ENCODE measurements at regions not wholly inside any gene's neighbourhood (a gene's known extent, or its start where the extent isn't known, plus 50 kb on each side); places are given as distances from the start of the nearest gene placed in this dataset.
"Not testable (repeated sequence)": the region's sequence is repeated elsewhere in the genome, so short reads cannot be mapped to it uniquely, and the experiment has no call there.

DNA sequence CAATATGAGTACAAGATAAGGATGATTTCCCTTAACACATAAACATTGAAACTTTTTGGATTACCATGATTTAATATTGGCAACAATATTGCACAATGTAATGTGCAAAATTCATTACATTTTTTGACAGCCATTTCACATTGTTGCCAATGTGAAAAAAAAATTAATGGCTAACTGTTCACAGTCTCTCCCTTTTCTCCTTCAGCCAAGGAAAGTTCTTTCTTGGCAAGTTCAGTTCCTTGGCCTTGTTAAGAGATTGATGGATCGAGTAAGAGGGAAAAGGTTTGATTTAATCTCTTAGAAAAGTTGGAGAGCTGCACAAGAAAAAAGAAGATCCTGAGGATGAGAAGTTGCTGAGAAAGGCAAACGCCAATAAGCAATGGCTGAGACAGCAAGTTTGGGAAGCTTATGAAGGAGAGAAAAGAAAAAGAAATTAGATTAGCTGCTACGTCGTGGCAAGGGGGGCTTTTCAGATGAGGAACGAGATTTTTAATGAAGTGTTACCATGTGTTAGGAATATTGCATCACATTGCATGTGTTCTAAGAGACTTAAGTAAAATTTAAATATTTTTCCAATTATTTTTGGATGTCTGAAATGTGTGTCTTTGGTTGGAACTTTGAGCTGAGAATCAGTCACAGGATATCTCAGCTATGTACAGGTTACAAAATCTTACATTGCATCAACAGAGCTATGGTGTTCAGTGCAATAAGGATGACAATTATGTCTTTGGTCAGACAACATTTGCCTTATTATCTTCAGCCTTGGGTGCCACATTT, 61.4 kb upstream of the ZNF280D start:
- ATAC-seq (ENCODE audit: insufficient read depth, low FRiP score): no peak
- DNase-seq: peak; percentile 72 to 97 (median 96)
- TF ChIP-seq, protein P1, sequence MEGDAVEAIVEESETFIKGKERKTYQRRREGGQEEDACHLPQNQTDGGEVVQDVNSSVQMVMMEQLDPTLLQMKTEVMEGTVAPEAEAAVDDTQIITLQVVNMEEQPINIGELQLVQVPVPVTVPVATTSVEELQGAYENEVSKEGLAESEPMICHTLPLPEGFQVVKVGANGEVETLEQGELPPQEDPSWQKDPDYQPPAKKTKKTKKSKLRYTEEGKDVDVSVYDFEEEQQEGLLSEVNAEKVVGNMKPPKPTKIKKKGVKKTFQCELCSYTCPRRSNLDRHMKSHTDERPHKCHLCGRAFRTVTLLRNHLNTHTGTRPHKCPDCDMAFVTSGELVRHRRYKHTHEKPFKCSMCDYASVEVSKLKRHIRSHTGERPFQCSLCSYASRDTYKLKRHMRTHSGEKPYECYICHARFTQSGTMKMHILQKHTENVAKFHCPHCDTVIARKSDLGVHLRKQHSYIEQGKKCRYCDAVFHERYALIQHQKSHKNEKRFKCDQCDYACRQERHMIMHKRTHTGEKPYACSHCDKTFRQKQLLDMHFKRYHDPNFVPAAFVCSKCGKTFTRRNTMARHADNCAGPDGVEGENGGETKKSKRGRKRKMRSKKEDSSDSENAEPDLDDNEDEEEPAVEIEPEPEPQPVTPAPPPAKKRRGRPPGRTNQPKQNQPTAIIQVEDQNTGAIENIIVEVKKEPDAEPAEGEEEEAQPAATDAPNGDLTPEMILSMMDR (IDR thresholded peaks at IDR 0.05; ENCODE audit: control extremely low read depth, extremely low read depth): no peak
- Histone ChIP-seq H3K9ac (ENCODE audit: insufficient read depth in 1 of 2, low read length in 2 of 2) (no peak overlapping the region), H3K4me3 (no peak overlapping the region), H3K27ac (ENCODE audit: low read depth in 1 of 2, low read length in 1 of 2) (no peak overlapping the region), H3K4me1 (ENCODE audit: control insufficient read depth in 5 of 5, insufficient read depth in 5 of 5, low read length in 5 of 5) (peaks cover 0 to 15% (median 8%) of the 10 kb centered on the region in 5 donors), H3K27me3 (ENCODE audit: control insufficient read depth in 3 of 3, insufficient read depth in 3 of 3, low read length in 2 of 3) (no peaks in the 10 kb centered on the region), H3K36me3 (ENCODE audit: control insufficient read depth in 4 of 4, insufficient read depth in 4 of 4, low read length in 4 of 4) (no peaks in the 10 kb centered on the region), H3K9me3 (ENCODE audit: control insufficient read depth in 4 of 4, insufficient read depth in 3 of 4, low read length in 3 of 4) (no peaks in the 10 kb centered on the region)
- 76 to 88% methylated on average over 5 of the region's 5 CpGs for WGBS, 2 donors

DNA sequence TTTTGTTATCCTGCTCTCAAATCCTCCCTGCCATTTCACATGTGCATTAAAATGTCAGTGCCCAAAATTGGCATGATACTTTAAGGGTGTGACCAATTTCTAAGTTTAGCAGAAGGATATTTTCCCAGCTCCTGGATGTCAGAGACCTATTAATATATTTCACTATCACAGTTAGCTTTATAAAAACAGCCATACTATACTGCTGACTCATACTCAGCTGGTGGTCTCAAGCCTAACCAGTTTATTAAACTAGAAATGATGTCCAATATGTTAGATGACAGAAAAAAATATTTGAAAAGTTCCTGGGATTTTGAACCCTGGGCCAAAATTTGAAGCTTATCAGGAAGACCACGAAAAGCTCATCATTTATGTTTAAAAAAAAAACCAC, 60.9 kb upstream of the ZNF280D start:
- H3K9me3 ChIP-seq (ENCODE audit: control insufficient read depth in 4 of 4, insufficient read depth in 3 of 4, low read length in 3 of 4): no peaks in the 10 kb centered on the region
- H3K4me3 ChIP-seq: no peak overlapping the region
- DNase-seq: no peak
- H3K36me3 ChIP-seq (ENCODE audit: control insufficient read depth in 4 of 4, insufficient read depth in 4 of 4, low read length in 4 of 4): no peaks in the 10 kb centered on the region
- TF ChIP-seq, protein P1 (IDR thresholded peaks at IDR 0.05; ENCODE audit: control extremely low read depth, extremely low read depth): no peak
- H3K9ac ChIP-seq (ENCODE audit: insufficient read depth in 1 of 2, low read length in 2 of 2): no peak overlapping the region
- no peak for ATAC-seq (ENCODE audit: insufficient read depth, low FRiP score)
- no peaks in the 10 kb centered on the region for H3K27me3 ChIP-seq (ENCODE audit: control insufficient read depth in 3 of 3, insufficient read depth in 3 of 3, low read length in 2 of 3)
- 66% methylated on average over 1 of the region's 1 CpG for WGBS, 2 donors
- no peak overlapping the region for H3K27ac ChIP-seq (ENCODE audit: low read depth in 1 of 2, low read length in 1 of 2)
- peaks cover 0 to 15% (median 8%) of the 10 kb centered on the region in 5 donors for H3K4me1 ChIP-seq (ENCODE audit: control insufficient read depth in 5 of 5, insufficient read depth in 5 of 5, low read length in 5 of 5)

DNA sequence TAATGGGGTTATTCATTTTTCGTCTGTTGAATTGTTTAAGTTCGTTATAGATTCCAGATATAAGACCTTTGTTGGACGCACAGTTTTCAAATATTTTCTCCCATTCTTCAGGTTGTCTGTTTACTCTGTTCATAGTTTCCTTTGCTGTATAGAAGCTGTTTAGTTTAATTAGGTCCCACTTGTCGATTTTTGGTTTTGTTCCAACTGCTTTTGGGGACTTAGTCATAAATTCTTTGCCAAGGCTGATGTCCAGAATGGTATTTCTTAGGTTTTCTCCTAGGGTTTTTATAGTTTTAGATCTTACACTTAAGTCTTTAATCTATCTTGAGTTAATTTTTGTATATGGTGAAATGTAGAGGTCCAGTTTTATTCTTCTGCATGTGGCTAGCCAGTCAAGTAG, 58.9 kb upstream of the ZNF280D start:
- H3K4me1 ChIP-seq (ENCODE audit: control insufficient read depth in 5 of 5, insufficient read depth in 5 of 5, low read length in 5 of 5): peaks cover 0 to 12% (median 8%) of the 10 kb centered on the region in 5 donors
- H3K9ac ChIP-seq (ENCODE audit: insufficient read depth in 1 of 2, low read length in 2 of 2): no peak overlapping the region
- no peaks in the 10 kb centered on the region for H3K9me3 ChIP-seq (ENCODE audit: control insufficient read depth in 4 of 4, insufficient read depth in 3 of 4, low read length in 3 of 4)
- H3K36me3 ChIP-seq (ENCODE audit: control insufficient read depth in 4 of 4, insufficient read depth in 4 of 4, low read length in 4 of 4): no peaks in the 10 kb centered on the region
- WGBS, 2 donors: 87 to 97% methylated on average over 4 of the region's 4 CpGs
- no peak overlapping the region for H3K27ac ChIP-seq (ENCODE audit: low read depth in 1 of 2, low read length in 1 of 2)
- no peaks in the 10 kb centered on the region for H3K27me3 ChIP-seq (ENCODE audit: control insufficient read depth in 3 of 3, insufficient read depth in 3 of 3, low read length in 2 of 3)
- DNase-seq (no peak), ATAC-seq (ENCODE audit: insufficient read depth, low FRiP score) (no peak)
- no peak overlapping the region for H3K4me3 ChIP-seq
- TF ChIP-seq, protein P1 (IDR thresholded peaks at IDR 0.05; ENCODE audit: control extremely low read depth, extremely low read depth): no peak

DNA sequence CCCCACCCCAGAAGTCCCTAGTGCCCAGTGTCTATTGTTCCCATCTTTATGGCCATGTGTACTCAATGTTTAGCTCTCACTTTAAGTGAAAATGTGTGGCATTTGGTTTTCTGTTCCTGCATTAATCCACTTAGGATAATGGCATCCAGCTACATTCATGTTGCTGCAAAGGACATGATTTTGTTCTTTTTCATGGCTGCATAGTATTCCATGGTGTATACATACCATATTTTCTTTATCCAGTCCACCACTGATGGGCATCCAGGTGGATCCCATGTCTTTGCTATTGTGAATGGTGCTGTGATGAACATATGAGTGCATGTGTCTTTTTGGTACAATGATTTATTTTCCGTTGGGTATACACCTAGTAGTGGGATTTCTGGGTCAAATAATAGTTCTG, 58.2 kb upstream of the ZNF280D start:
- H3K36me3 ChIP-seq (ENCODE audit: control insufficient read depth in 4 of 4, insufficient read depth in 4 of 4, low read length in 4 of 4); H3K27me3 ChIP-seq (ENCODE audit: control insufficient read depth in 3 of 3, insufficient read depth in 3 of 3, low read length in 2 of 3); H3K4me3 ChIP-seq; DNase-seq; H3K9me3 ChIP-seq (ENCODE audit: control insufficient read depth in 4 of 4, insufficient read depth in 3 of 4, low read length in 3 of 4); H3K27ac ChIP-seq (ENCODE audit: low read depth in 1 of 2, low read length in 1 of 2); H3K9ac ChIP-seq (ENCODE audit: insufficient read depth in 1 of 2, low read length in 2 of 2); H3K4me1 ChIP-seq (ENCODE audit: control insufficient read depth in 5 of 5, insufficient read depth in 5 of 5, low read length in 5 of 5); ATAC-seq (ENCODE audit: insufficient read depth, low FRiP score): not testable (repeated sequence)
- 97 to 98% methylated on average over 1 of the region's 1 CpG for WGBS, 2 donors

Data from lung (tissue), 11 donors.